Astrocyte (in vitro differentiated cells and primary cell): ENCODE measurements at regions not wholly inside any gene's neighbourhood (a gene's known extent, or its start where the extent isn't known, plus 50 kb on each side); places are given as distances from the start of the nearest gene placed in this dataset.

Source experiments
- DNase-seq: peaks from one replicate; pipeline ENCODE4 v3.0.0-alpha.2; 2010; ENCODE audit warnings: low read depth
- FAIRE-seq: peaks from 2 replicates; lab custom pipeline; 2011; peaks lifted over from hg19 to GRCh38; lab: Jason Lieb, UNC
- H2AFZ ChIP-seq: 2 replicates; pipeline ENCODE4 v1.6.0; 2012; ENCODE audit warnings: low read depth, low read length, inconsistent platforms
- H3K27ac ChIP-seq: 2 replicates; pipeline ENCODE4 v1.5.1; 2011; ENCODE audit warnings: low read depth, low read length, inconsistent platforms
- H3K27me3 ChIP-seq: 2 replicates; pipeline ENCODE4 v1.6.0; 2011; ENCODE audit warnings: low read length, inconsistent platforms; ENCODE audit not compliant: insufficient read depth
- H3K36me3 ChIP-seq: 2 replicates; pipeline ENCODE4 v1.5.1; 2011; ENCODE audit warnings: low read length, inconsistent platforms; ENCODE audit not compliant: insufficient read depth
- H3K4me1 ChIP-seq: 2 replicates; pipeline ENCODE4 v1.5.1; 2011; ENCODE audit warnings: low read length, inconsistent platforms; ENCODE audit not compliant: insufficient read depth
- H3K4me2 ChIP-seq: 2 replicates; pipeline ENCODE4 v1.6.0; 2012; ENCODE audit warnings: low read length, inconsistent platforms
- H3K4me3 ChIP-seq: 2 replicates; pipeline ENCODE4 v1.5.1; 2011; ENCODE audit warnings: low read depth, mild to moderate bottlenecking, low read length, inconsistent platforms; ENCODE audit not compliant: insufficient read depth
- H3K79me2 ChIP-seq: 2 replicates; pipeline ENCODE4 v1.6.0; 2012; ENCODE audit warnings: mild to moderate bottlenecking, low read length, inconsistent platforms; ENCODE audit not compliant: insufficient read depth
- H3K9ac ChIP-seq: 2 replicates; pipeline ENCODE4 v1.6.0; 2012; ENCODE audit warnings: mild to moderate bottlenecking, low read length, inconsistent platforms
- H3K9me3 ChIP-seq: 2 replicates; pipeline ENCODE4 v1.5.1; 2012; ENCODE audit warnings: low read depth, mild to moderate bottlenecking, low read length, inconsistent platforms; ENCODE audit not compliant: insufficient read depth
- H4K20me1 ChIP-seq: 2 replicates; pipeline ENCODE4 v1.6.0; 2012; ENCODE audit warnings: low read length, inconsistent platforms; ENCODE audit not compliant: insufficient read depth
- H3K27ac Mint-ChIP-seq: one replicate; pipeline ENCODE4 v1.8.0; 2021; ENCODE audit warnings: mild to moderate bottlenecking, mixed read lengths; ENCODE audit not compliant: unreplicated experiment
- H3K27me3 Mint-ChIP-seq: one replicate; pipeline ENCODE4 v1.8.0; 2021; ENCODE audit warnings: low read depth, mixed read lengths; ENCODE audit not compliant: unreplicated experiment
- H3K36me3 Mint-ChIP-seq: one replicate; pipeline ENCODE4 v1.8.0; 2021; ENCODE audit warnings: low read depth, mixed read lengths; ENCODE audit not compliant: unreplicated experiment
- H3K4me1 Mint-ChIP-seq: one replicate; pipeline ENCODE4 v1.8.0; 2021; ENCODE audit warnings: low read depth, mixed read lengths; ENCODE audit not compliant: unreplicated experiment
- H3K4me3 Mint-ChIP-seq: one replicate; pipeline ENCODE4 v1.8.0; 2021; ENCODE audit warnings: mild to moderate bottlenecking, moderate library complexity, mixed read lengths; ENCODE audit not compliant: unreplicated experiment
- H3K9me3 Mint-ChIP-seq: one replicate; pipeline ENCODE4 v1.8.0; 2021; ENCODE audit warnings: mild to moderate bottlenecking, mixed read lengths; ENCODE audit not compliant: unreplicated experiment
- CTCF ChIP-seq: IDR thresholded peaks from 2 replicates; pipeline ENCODE4 v1.5.1; 2011; ENCODE audit warnings: low read depth, mild to moderate bottlenecking, inconsistent platforms, low read length, moderate library complexity; ENCODE audit not compliant: insufficient read depth
- EZH2 ChIP-seq: IDR thresholded peaks from 2 replicates; pipeline ENCODE4 v1.6.1; 2012; ENCODE audit warnings: mild to moderate bottlenecking, low read length, inconsistent platforms; ENCODE audit not compliant: insufficient read depth

GRCh38 chr20:43849496-43850186 lies 65.0 kb upstream of the TOX2 start:
- no peak overlapping the region for H3K4me3 ChIP-seq
- DNase-seq, result peak; percentile 50
- TF ChIP-seq CTCF, result no peak
- TF ChIP-seq EZH2, result no peak
- H2AFZ ChIP-seq, result no peak overlapping the region
- Mint-ChIP-seq H3K27me3 (no peaks in the 10 kb centered on the region), H3K9me3 (no peaks in the 10 kb centered on the region), H3K4me1 (peaks cover 5% of the 10 kb centered on the region), H3K27ac (no peak overlapping the region), H3K36me3 (no peaks in the 10 kb centered on the region), H3K4me3 (no peak overlapping the region)
- no peaks in the 10 kb centered on the region for H3K27me3 ChIP-seq
- no peaks in the 10 kb centered on the region for H4K20me1 ChIP-seq
- peaks cover 15% of the 10 kb centered on the region for H3K4me1 ChIP-seq
- no peak overlapping the region for H3K9ac ChIP-seq
- peak overlapping the region; percentile 39 for H3K4me2 ChIP-seq
- H3K79me2 ChIP-seq, result no peaks in the 10 kb centered on the region
- H3K27ac ChIP-seq, result peak overlapping the region; percentile 16
- no peaks in the 10 kb centered on the region for H3K9me3 ChIP-seq
- no peaks in the 10 kb centered on the region for H3K36me3 ChIP-seq
- FAIRE-seq, result no peak

- H3K36me3 ChIP-seq, result no peaks in the 10 kb centered on the region
- no peaks in the 10 kb centered on the region for H4K20me1 ChIP-seq
- TF ChIP-seq EZH2 (no peak), CTCF (no peak)
- DNase-seq (no peak), FAIRE-seq (no peak)
- Mint-ChIP-seq H3K4me3 (no peak overlapping the region), H3K27me3 (peaks cover 2% of the 10 kb centered on the region), H3K4me1 (peaks cover 12% of the 10 kb centered on the region), H3K27ac (no peak overlapping the region), H3K36me3 (no peaks in the 10 kb centered on the region), H3K9me3 (no peaks in the 10 kb centered on the region)
- no peak overlapping the region for H3K9ac ChIP-seq
- H3K4me1 ChIP-seq, result peaks cover 31% of the 10 kb centered on the region
- no peak overlapping the region for H2AFZ ChIP-seq
- H3K9me3 ChIP-seq, result no peaks in the 10 kb centered on the region
- H3K4me2 ChIP-seq, result no peak overlapping the region
- no peak overlapping the region for H3K4me3 ChIP-seq
- H3K27ac ChIP-seq, result no peak overlapping the region
- H3K79me2 ChIP-seq, result no peaks in the 10 kb centered on the region
- no peaks in the 10 kb centered on the region for H3K27me3 ChIP-seq
Observed at GRCh38 chr20:43846516-43846905, 68.1 kb upstream of the TOX2 start.

- Mint-ChIP-seq H3K36me3 (no peaks in the 10 kb centered on the region), H3K27ac (peak overlapping the region; percentile 75), H3K9me3 (no peaks in the 10 kb centered on the region), H3K4me1 (peaks cover 12% of the 10 kb centered on the region), H3K4me3 (no peak overlapping the region), H3K27me3 (peaks cover 9% of the 10 kb centered on the region)
- H3K27me3 ChIP-seq, result no peaks in the 10 kb centered on the region
- no peaks in the 10 kb centered on the region for H3K36me3 ChIP-seq
- TF ChIP-seq EZH2 (no peak), CTCF (no peak)
- H3K4me1 ChIP-seq, result peaks cover 30% of the 10 kb centered on the region
- H3K9me3 ChIP-seq, result no peaks in the 10 kb centered on the region
- DNase-seq (peak; percentile 94), FAIRE-seq (no peak)
- H3K4me2 ChIP-seq, result no peak overlapping the region
- no peaks in the 10 kb centered on the region for H4K20me1 ChIP-seq
- no peak overlapping the region for H2AFZ ChIP-seq
- H3K27ac ChIP-seq, result no peak overlapping the region
- no peak overlapping the region for H3K4me3 ChIP-seq
- no peak overlapping the region for H3K9ac ChIP-seq
- H3K79me2 ChIP-seq, result no peaks in the 10 kb centered on the region
Observed at GRCh38 chr20:43844778-43845614, 69.7 kb upstream of the TOX2 start.
